ENCODE measurements at regions not wholly inside any gene's neighbourhood (a gene's known extent, or its start where the extent isn't known, plus 50 kb on each side); places are given as distances from the start of the nearest gene placed in this dataset.
"Not testable (repeated sequence)": the region's sequence is repeated elsewhere in the genome, so short reads cannot be mapped to it uniquely, and the experiment has no call there.

- Mint-ChIP-seq H3K4me3 (no peak overlapping the region), H3K36me3 (no peaks in the 10 kb centered on the region), H3K4me1 (no peaks in the 10 kb centered on the region), H3K9me3 (peaks cover 4 to 8% of the 10 kb centered on the region in 2 donors), H3K27me3 (no peaks in the 10 kb centered on the region), H3K27ac (no peak overlapping the region)
- ATAC-seq (replicated peaks) (no peak), DNase-seq (no peak)
Observed at GRCh38 chr18:28466204-28466603, 289.3 kb upstream of the CDH2 start.

DNA sequence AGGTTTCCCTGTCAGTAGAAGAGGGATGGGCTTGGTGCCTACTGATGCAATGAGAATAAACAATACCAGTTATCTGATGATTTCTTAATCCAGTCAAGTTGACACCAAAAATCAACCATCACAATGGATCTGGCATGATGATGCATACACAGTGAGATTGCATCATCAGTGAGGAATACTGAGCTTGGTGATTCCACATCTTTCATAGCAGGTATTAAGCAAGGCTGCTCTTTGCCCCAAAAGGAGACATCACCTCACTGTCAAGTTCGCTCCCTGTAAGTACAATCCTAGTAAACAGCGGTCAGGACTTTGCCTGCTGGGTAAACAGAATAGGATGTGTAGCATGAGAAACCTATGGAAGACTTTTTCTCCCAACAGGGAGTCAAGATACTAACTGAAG, 282.7 kb upstream of the CDH2 start:
- Mint-ChIP-seq H3K4me3 (no peak overlapping the region), H3K36me3 (no peaks in the 10 kb centered on the region), H3K4me1 (no peaks in the 10 kb centered on the region), H3K9me3 (peaks cover 4 to 8% of the 10 kb centered on the region in 2 donors), H3K27ac (no peak overlapping the region), H3K27me3 (no peaks in the 10 kb centered on the region)
- ATAC-seq (replicated peaks) (no peak), DNase-seq (no peak)

GRCh38 chr18:28458751-28459150, 281.8 kb upstream of the CDH2 start:
- DNase-seq: no peak
- Mint-ChIP-seq H3K27me3 (no peaks in the 10 kb centered on the region), H3K27ac (no peak overlapping the region), H3K4me1 (no peaks in the 10 kb centered on the region), H3K36me3 (no peaks in the 10 kb centered on the region), H3K9me3 (peaks cover 4 to 8% of the 10 kb centered on the region in 2 donors), H3K4me3 (no peak overlapping the region)
- ATAC-seq (replicated peaks): no peak

DNA sequence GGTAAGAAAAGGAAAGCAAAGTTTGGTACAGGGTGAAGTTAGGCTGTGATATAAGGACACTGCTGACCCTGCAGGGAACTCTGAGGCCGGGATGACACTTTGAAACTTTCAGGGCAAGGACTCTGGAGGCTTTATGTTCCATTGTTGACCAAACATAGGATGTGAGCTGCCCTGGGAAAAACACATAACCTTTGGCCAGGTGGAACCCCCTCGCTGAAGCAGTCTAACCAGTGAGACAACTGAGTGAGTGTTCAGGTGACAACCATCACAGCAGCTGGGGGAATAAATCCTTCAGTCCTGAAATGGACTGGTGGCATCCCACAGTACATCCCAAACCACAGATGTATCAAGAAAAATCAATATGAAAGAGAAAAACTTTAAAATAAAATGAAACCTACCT, 280.9 kb upstream of the CDH2 start:
- no peaks in the 10 kb centered on the region for H3K4me1 Mint-ChIP-seq
- H3K27me3 Mint-ChIP-seq: no peaks in the 10 kb centered on the region
- H3K36me3 Mint-ChIP-seq: no peaks in the 10 kb centered on the region
- no peak for ATAC-seq (replicated peaks)
- peaks cover 0 to 9% of the 10 kb centered on the region in 2 donors for H3K9me3 Mint-ChIP-seq
- DNase-seq: no peak
- no peak overlapping the region for H3K4me3 Mint-ChIP-seq
- H3K27ac Mint-ChIP-seq: no peak overlapping the region

- Mint-ChIP-seq H3K9me3 (peaks cover 0 to 9% of the 10 kb centered on the region in 2 donors), H3K4me3 (no peak overlapping the region), H3K36me3 (no peaks in the 10 kb centered on the region), H3K27me3 (no peaks in the 10 kb centered on the region), H3K4me1 (no peaks in the 10 kb centered on the region), H3K27ac (no peak overlapping the region)
- DNase-seq (no peak), ATAC-seq (replicated peaks) (no peak)
Observed at GRCh38 chr18:28455971-28456370, 279.0 kb upstream of the CDH2 start.

GRCh38 chr18:28439870-28440269, 262.9 kb upstream of the CDH2 start:
- peaks cover 4 to 11% of the 10 kb centered on the region in 2 donors for H3K9me3 Mint-ChIP-seq

GRCh38 chr18:28438381-28438780, 261.5 kb upstream of the CDH2 start:
- peaks cover 4 to 11% of the 10 kb centered on the region in 2 donors for H3K9me3 Mint-ChIP-seq
- no peak for DNase-seq
- H3K27me3 Mint-ChIP-seq: no peaks in the 10 kb centered on the region
- H3K36me3 Mint-ChIP-seq: no peaks in the 10 kb centered on the region
- no peak for ATAC-seq (replicated peaks)
- no peaks in the 10 kb centered on the region for H3K4me1 Mint-ChIP-seq
- no peak overlapping the region for H3K27ac Mint-ChIP-seq
- H3K4me3 Mint-ChIP-seq: no peak overlapping the region

More at GRCh38 chr18:28439870-28440269, 262.9 kb upstream of the CDH2 start:
- H3K4me1 Mint-ChIP-seq: no peaks in the 10 kb centered on the region
- H3K27me3 Mint-ChIP-seq: no peaks in the 10 kb centered on the region
- H3K36me3 Mint-ChIP-seq: no peaks in the 10 kb centered on the region
- H3K27ac Mint-ChIP-seq: no peak overlapping the region
- ATAC-seq (replicated peaks) (no peak), DNase-seq (no peak)
- H3K4me3 Mint-ChIP-seq: no peak overlapping the region

GRCh38 chr18:28432339-28432738, 255.4 kb upstream of the CDH2 start:
- Mint-ChIP-seq H3K27me3 (no peaks in the 10 kb centered on the region), H3K36me3 (no peaks in the 10 kb centered on the region), H3K4me1 (no peaks in the 10 kb centered on the region), H3K4me3 (no peak overlapping the region), H3K9me3 (peaks cover 9 to 11% of the 10 kb centered on the region in 2 donors), H3K27ac (no peak overlapping the region)
- ATAC-seq (replicated peaks) (no peak), DNase-seq (no peak)

DNA sequence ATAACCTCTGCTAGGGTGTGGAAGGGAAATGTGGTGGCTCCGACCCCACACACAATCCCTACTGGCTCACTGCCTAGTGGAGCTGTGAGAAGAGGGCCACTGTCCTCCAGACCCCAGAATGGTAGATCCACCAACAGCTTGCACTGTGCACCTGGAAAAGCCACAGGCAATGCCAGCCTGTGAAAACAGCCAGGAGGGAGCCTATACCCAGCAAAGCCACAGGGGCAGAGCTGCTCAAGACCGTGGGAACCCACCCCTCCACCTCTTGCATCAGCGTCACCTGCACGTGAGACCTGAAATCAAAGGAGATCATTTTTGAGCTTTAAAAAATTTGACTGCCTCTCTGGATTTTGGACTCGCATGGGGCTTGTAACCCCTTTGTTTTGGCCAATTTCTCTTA, 249.0 kb upstream of the CDH2 start:
- no peak for ATAC-seq (replicated peaks)
- no peak for DNase-seq
- Mint-ChIP-seq H3K4me3 (no peak overlapping the region), H3K36me3 (no peaks in the 10 kb centered on the region), H3K27me3 (no peaks in the 10 kb centered on the region), H3K9me3 (peaks cover 10 to 17% of the 10 kb centered on the region in 2 donors), H3K4me1 (no peaks in the 10 kb centered on the region), H3K27ac (no peak overlapping the region)

DNA sequence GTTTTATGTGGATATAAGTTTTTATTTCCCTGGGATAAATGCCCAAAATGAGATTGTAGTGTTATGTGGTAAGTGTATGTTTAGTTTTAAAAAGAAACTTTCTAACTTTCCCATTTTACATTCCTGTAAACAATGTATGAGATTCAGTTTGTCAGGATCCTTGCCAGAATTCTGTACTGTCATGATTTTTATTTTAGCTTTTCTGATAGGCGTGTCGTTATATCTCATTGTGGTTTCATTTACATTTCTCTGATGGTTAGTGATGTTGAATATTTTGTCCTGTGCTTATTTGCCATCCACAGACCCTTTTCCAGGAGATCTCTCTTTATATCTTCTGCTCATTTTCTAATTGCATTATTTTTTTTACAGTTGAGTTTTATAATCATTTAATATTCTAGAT, 245.6 kb upstream of the CDH2 start:
- DNase-seq (no peak), ATAC-seq (replicated peaks) (no peak)
- Mint-ChIP-seq H3K9me3 (peaks cover 8 to 9% of the 10 kb centered on the region in 2 donors), H3K27ac (no peak overlapping the region), H3K27me3 (no peaks in the 10 kb centered on the region), H3K4me1 (no peaks in the 10 kb centered on the region), H3K36me3 (no peaks in the 10 kb centered on the region), H3K4me3 (no peak overlapping the region)

DNA sequence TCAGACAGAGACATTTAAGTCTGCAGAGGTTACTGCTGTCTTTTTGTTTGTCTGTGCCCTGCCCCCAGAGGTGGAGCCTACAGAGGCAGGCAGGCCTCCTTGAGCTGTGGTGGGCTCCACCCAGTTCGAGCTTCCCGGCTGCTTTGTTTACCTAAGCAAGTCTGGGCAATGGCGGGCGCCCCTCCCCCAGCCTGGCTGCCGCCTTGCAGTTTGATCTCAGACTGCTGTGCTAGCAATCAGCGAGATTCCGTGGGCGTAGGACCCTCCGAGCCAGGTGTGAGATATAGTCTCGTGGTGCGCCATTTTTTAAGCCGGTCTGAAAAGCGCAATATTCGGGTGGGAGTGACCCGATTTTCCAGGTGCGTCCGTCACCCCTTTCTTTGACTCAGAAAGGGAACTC, 245.0 kb upstream of the CDH2 start:
- not testable (repeated sequence) for ATAC-seq (replicated peaks); H3K9me3 Mint-ChIP-seq; H3K4me1 Mint-ChIP-seq; DNase-seq; H3K27me3 Mint-ChIP-seq; H3K27ac Mint-ChIP-seq; H3K4me3 Mint-ChIP-seq; H3K36me3 Mint-ChIP-seq

GRCh38 chr18:28412521-28412920, 235.6 kb upstream of the CDH2 start:
- no peak for DNase-seq
- H3K36me3 Mint-ChIP-seq: no peaks in the 10 kb centered on the region

GRCh38 chr18:28411806-28412205, 234.9 kb upstream of the CDH2 start:
- peaks cover 1 to 3% of the 10 kb centered on the region in 2 donors for H3K9me3 Mint-ChIP-seq
- ATAC-seq (replicated peaks) (no peak), DNase-seq (no peak)
- H3K27me3 Mint-ChIP-seq: no peaks in the 10 kb centered on the region
- no peaks in the 10 kb centered on the region for H3K36me3 Mint-ChIP-seq
- no peaks in the 10 kb centered on the region for H3K4me1 Mint-ChIP-seq
- H3K4me3 Mint-ChIP-seq: no peak overlapping the region
- no peak overlapping the region for H3K27ac Mint-ChIP-seq

More at GRCh38 chr18:28412521-28412920, 235.6 kb upstream of the CDH2 start:
- no peak for ATAC-seq (replicated peaks)
- Mint-ChIP-seq H3K9me3 (peaks cover 1 to 3% of the 10 kb centered on the region in 2 donors), H3K27ac (no peak overlapping the region), H3K4me1 (no peaks in the 10 kb centered on the region), H3K27me3 (no peaks in the 10 kb centered on the region), H3K4me3 (no peak overlapping the region)

GRCh38 chr18:28409811-28410210, 232.9 kb upstream of the CDH2 start:
- DNase-seq: no peak
- Mint-ChIP-seq H3K27ac (no peak overlapping the region), H3K27me3 (no peaks in the 10 kb centered on the region), H3K9me3 (peaks cover 1 to 3% of the 10 kb centered on the region in 2 donors), H3K4me1 (no peaks in the 10 kb centered on the region), H3K36me3 (no peaks in the 10 kb centered on the region), H3K4me3 (no peak overlapping the region)
- ATAC-seq (replicated peaks): no peak

DNA sequence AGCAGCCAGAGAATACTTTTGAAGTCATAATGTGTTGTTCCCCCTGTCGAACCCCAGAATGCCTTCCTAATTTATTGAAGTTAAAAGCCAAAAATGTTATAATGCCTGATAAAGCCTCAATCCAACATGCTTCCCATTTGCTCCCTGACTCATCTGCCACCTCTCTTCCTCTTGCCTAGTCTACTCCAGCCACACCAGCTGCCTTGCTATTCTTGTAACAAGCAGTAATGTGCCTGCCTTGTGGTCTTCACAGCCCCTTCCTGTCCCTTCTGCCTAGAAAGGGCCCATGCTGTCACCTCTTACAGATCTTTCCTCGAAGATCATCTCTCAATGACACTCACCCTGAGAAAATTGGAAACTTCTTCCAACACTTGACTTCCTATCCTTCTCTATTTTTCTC, 231.6 kb upstream of the CDH2 start:
- H3K27me3 Mint-ChIP-seq: no peaks in the 10 kb centered on the region
- no peak overlapping the region for H3K4me3 Mint-ChIP-seq
- H3K27ac Mint-ChIP-seq: no peak overlapping the region

GRCh38 chr18:28407681-28408080, 230.8 kb upstream of the CDH2 start:
- peaks cover 0 to 3% of the 10 kb centered on the region in 2 donors for H3K9me3 Mint-ChIP-seq
- no peak for ATAC-seq (replicated peaks)
- H3K36me3 Mint-ChIP-seq: no peaks in the 10 kb centered on the region
- DNase-seq: no peak
- no peaks in the 10 kb centered on the region for H3K4me1 Mint-ChIP-seq
- no peak overlapping the region for H3K4me3 Mint-ChIP-seq
- H3K27me3 Mint-ChIP-seq: no peaks in the 10 kb centered on the region
- H3K27ac Mint-ChIP-seq: no peak overlapping the region

More for the DNA sequence above, 231.6 kb upstream of the CDH2 start:
- Mint-ChIP-seq H3K36me3 (no peaks in the 10 kb centered on the region), H3K4me1 (no peaks in the 10 kb centered on the region), H3K9me3 (peaks cover 1 to 3% of the 10 kb centered on the region in 2 donors)
- ATAC-seq (replicated peaks): no peak
- no peak for DNase-seq
